NB4 (cell line): ENCODE measurements at regions not wholly inside any gene's neighbourhood (a gene's known extent, or its start where the extent isn't known, plus 50 kb on each side); places are given as distances from the start of the nearest gene placed in this dataset.

ENCODE experiments used
- DNase-seq: peaks from one replicate; pipeline ENCODE4 v3.0.0; 2010; ENCODE audit warnings: low read depth
- H3K4me3 ChIP-seq: one replicate; pipeline ENCODE4 v1.5.1; 2011; ENCODE audit warnings: mild to moderate bottlenecking, low read depth, low read length, moderate library complexity
- CTCF ChIP-seq: IDR thresholded peaks from one replicate; pipeline ENCODE4 v1.5.1; 2012; ENCODE audit warnings: low read depth, low read length
- MAX ChIP-seq: IDR thresholded peaks from 2 replicates; pipeline ENCODE4 v1.6.1; 2011; ENCODE audit warnings: low read depth, low read length
- MYC ChIP-seq: IDR thresholded peaks from 2 replicates; pipeline ENCODE4 v1.6.1; 2011; ENCODE audit warnings: low read depth, low read length
- POLR2A ChIP-seq: IDR thresholded peaks from 2 replicates; pipeline ENCODE4 v1.6.1; 2011; ENCODE audit warnings: mild to moderate bottlenecking; ENCODE audit not compliant: insufficient read length; ENCODE audit errors: extremely low read depth

- DNase-seq = no peak
These were observed 978.6 kb downstream of the PLOD2 start for GRCh38 chr3:145182196-145182911.

GRCh38 chr3:145183261-145183660 lies 977.7 kb downstream of the PLOD2 start:
- H3K4me3 ChIP-seq = no peak overlapping the region
- DNase-seq = no peak
- TF ChIP-seq MAX (no peak), POLR2A (no peak), CTCF (no peak), MYC (no peak)

More at GRCh38 chr3:145182196-145182911, 978.6 kb downstream of the PLOD2 start:
- no peak for TF ChIP-seq MYC
- no peak for TF ChIP-seq POLR2A
- TF ChIP-seq MAX = no peak
- no peak for TF ChIP-seq CTCF
- H3K4me3 ChIP-seq = no peak overlapping the region

GRCh38 chr3:145188079-145188770 lies 972.8 kb downstream of the PLOD2 start:
- DNase-seq = no peak
- TF ChIP-seq MYC (no peak), MAX (no peak), CTCF (no peak)
- no peak overlapping the region for H3K4me3 ChIP-seq

- DNase-seq = no peak
- no peak for TF ChIP-seq POLR2A
- no peak for TF ChIP-seq MAX
- TF ChIP-seq CTCF = no peak
- no peak overlapping the region for H3K4me3 ChIP-seq
These were observed 970.8 kb downstream of the PLOD2 start for GRCh38 chr3:145190138-145190537.

GRCh38 chr3:145190761-145191160 lies 970.2 kb downstream of the PLOD2 start:
- TF ChIP-seq POLR2A (no peak), MYC (no peak), MAX (no peak), CTCF (no peak)
- H3K4me3 ChIP-seq = no peak overlapping the region
- no peak for DNase-seq
